ENCODE measurements at regions not wholly inside any gene's neighbourhood (a gene's known extent, or its start where the extent isn't known, plus 50 kb on each side); places are given as distances from the start of the nearest gene placed in this dataset.

DNA sequence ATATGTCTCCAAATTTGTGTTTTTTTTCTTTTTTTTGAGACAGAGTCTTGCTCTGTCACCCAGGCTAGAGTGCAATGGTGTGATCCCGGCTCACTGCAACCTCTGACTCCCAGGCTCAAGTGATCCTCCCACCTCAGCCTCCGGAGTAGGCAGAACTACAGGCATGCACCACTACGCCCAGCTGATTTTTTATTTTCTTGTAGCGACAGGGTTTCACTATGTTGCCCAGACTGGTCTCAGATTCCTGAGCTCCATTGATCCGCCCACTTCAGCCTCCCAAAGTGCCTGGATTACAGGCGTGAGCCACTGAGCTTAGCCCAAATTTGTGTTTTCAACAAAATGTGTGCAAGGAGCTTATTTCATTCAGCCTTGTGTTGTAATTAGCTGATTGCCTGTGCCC, 59.0 kb upstream of the IFFO2 start:
- TF ChIP-seq, protein P1, sequence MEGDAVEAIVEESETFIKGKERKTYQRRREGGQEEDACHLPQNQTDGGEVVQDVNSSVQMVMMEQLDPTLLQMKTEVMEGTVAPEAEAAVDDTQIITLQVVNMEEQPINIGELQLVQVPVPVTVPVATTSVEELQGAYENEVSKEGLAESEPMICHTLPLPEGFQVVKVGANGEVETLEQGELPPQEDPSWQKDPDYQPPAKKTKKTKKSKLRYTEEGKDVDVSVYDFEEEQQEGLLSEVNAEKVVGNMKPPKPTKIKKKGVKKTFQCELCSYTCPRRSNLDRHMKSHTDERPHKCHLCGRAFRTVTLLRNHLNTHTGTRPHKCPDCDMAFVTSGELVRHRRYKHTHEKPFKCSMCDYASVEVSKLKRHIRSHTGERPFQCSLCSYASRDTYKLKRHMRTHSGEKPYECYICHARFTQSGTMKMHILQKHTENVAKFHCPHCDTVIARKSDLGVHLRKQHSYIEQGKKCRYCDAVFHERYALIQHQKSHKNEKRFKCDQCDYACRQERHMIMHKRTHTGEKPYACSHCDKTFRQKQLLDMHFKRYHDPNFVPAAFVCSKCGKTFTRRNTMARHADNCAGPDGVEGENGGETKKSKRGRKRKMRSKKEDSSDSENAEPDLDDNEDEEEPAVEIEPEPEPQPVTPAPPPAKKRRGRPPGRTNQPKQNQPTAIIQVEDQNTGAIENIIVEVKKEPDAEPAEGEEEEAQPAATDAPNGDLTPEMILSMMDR (conservative IDR thresholded peaks at IDR 0.05; ENCODE audit: low read length), result no peak
- no peak for TF ChIP-seq EZH2phosphoT487 (IDR thresholded peaks at IDR 0.05; ENCODE audit: borderline replicate concordance)

All from Loucy (cell line).